HCT116 (cell line): ENCODE measurements at regions not wholly inside any gene's neighbourhood (a gene's known extent, or its start where the extent isn't known, plus 50 kb on each side); places are given as distances from the start of the nearest gene placed in this dataset.

ENCODE experiments used
- ATAC-seq: fragments of 200-7000 bp; cut with Tn5 transposase; 2 replicates; pipeline ENCODE4 v1.9.1; 2020; ENCODE audit warnings: mild to moderate bottlenecking, moderate library complexity
- BruUV-seq: library from RNA; stranded (reverse); fragments of 400-500 nt; replicated peaks from 2 replicates; lab custom pipeline; 2021; lab: Mats Ljungman, UMichigan
- CTCF ChIA-PET: fragments of 300-600 bp; sonication (Branson Sonifier 250); formaldehyde crosslinking; loops from one replicate; lab custom pipeline; 2021; ENCODE audit warnings: antibody characterized with exemption; lab: Charles Lee
- POLR2A ChIA-PET: fragments of 300-600, 350-600 bp; sonication (Branson Sonifier 250); formaldehyde crosslinking; loops from one replicate; lab custom pipeline; 2021; ENCODE audit warnings: antibody characterized with exemption; lab: Charles Lee
- RAD21 ChIA-PET, 2 experiments: fragments of 300-600 bp; sonication (Branson Sonifier 250); formaldehyde crosslinking; loops; one replicate each; lab custom pipeline; 2023; ENCODE audit warnings: low total read pairs in 2 of 2; ENCODE audit not compliant: uncharacterized antibody in 2 of 2, unreplicated experiment in 2 of 2, low non-redundant PET in 1 of 2; lab: Charles Lee
- DNase-seq: peaks from one replicate; pipeline ENCODE4 v3.0.0-alpha.2; 2010; ENCODE audit warnings: low read depth, low spot score
- H2AFZ ChIP-seq: fragments of 200-600 bp; shearing (Covaris generic), sonication (generic); 2 replicates; pipeline ENCODE4 v1.6.1; 2017; ENCODE audit warnings: low read depth, mixed run types, mixed read lengths, antibody characterized with exemption, low read length; ENCODE audit not compliant: poor library complexity, severe bottlenecking
- H3K27ac ChIP-seq: 2 replicates; pipeline ENCODE4 v1.5.1; 2012; ENCODE audit warnings: low read depth, low read length
- H3K27me3 ChIP-seq: fragments of 200-600 bp; sonication (generic); 2 replicates; pipeline ENCODE4 v1.6.1; 2016; ENCODE audit warnings: mixed run types, low read length, mixed read lengths; ENCODE audit not compliant: insufficient read depth
- H3K36me3 ChIP-seq, 2 experiments: fragments of 200-500 bp in 1 of 2; fragments of 200-600 bp in 1 of 2; sonication (Bioruptor generic) in 1 of 2; sonication (generic) in 1 of 2; 2 replicates each; pipeline versions ENCODE4 v1.5.1 to v1.6.1; 2014 to 2016; ENCODE audit warnings: low read length in 2 of 2, inconsistent platforms in 1 of 2, mixed read lengths in 1 of 2, mixed run types in 1 of 2; ENCODE audit not compliant: insufficient read depth in 2 of 2, control insufficient read depth in 1 of 2
- H3K4me1 ChIP-seq, 2 experiments: fragments of 200-600 bp in 1 of 2; sonication (generic) in 1 of 2; 2 replicates each; pipeline versions ENCODE4 v1.5.1 to v1.6.1; 2012 to 2017; ENCODE audit warnings: low read length in 2 of 2, inconsistent platforms in 1 of 2, mild to moderate bottlenecking in 1 of 2, mixed read lengths in 1 of 2, mixed run types in 1 of 2, moderate library complexity in 1 of 2; ENCODE audit not compliant: insufficient read depth in 2 of 2, control insufficient read depth in 1 of 2
- H3K4me2 ChIP-seq: fragments of 200-600 bp; sonication (generic); 2 replicates; pipeline ENCODE4 v1.6.1; 2017; ENCODE audit warnings: mixed run types, low read length, mixed read lengths
- H3K4me3 ChIP-seq, 2 experiments: fragments of 200-600 bp in 1 of 2; sonication (generic) in 1 of 2; replicated peaks in 1 of 2; 2 replicates each; pipeline ENCODE4 v1.5.1; 2011 to 2016; ENCODE audit warnings: low read length in 2 of 2, control low read depth in 1 of 2, low read depth in 1 of 2, mild to moderate bottlenecking in 1 of 2, mixed read lengths in 1 of 2, mixed run types in 1 of 2
- H3K79me2 ChIP-seq: fragments of 200-600 bp; sonication (generic); 2 replicates; pipeline ENCODE4 v1.6.1; 2017; ENCODE audit warnings: mild to moderate bottlenecking, mixed run types, low read length, moderate library complexity, mixed read lengths; ENCODE audit not compliant: insufficient read depth
- H3K9ac ChIP-seq: fragments of 200-600 bp; sonication (generic); 2 replicates; pipeline ENCODE4 v1.6.1; 2016; ENCODE audit warnings: low read length, mixed read lengths
- H3K9me2 ChIP-seq: fragments of 200-600 bp; sonication (generic), shearing (Covaris generic); 2 replicates; pipeline ENCODE4 v1.6.1; 2017; ENCODE audit warnings: mixed run types, mild to moderate bottlenecking, moderate library complexity; ENCODE audit not compliant: insufficient read depth
- H3K9me3 ChIP-seq, 2 experiments: fragments of 200-500 bp in 1 of 2; fragments of 200-600 bp in 1 of 2; sonication (Bioruptor generic) in 1 of 2; sonication (generic) in 1 of 2; 2 replicates each; pipeline ENCODE4 v1.6.1; 2014 to 2017; ENCODE audit warnings: low read length in 2 of 2, mixed read lengths in 2 of 2, inconsistent platforms in 1 of 2, low read depth in 1 of 2, mild to moderate bottlenecking in 1 of 2, mixed run types in 1 of 2, moderate library complexity in 1 of 2; ENCODE audit not compliant: control insufficient read depth in 1 of 2, insufficient read depth in 1 of 2
- H4K20me1 ChIP-seq: fragments of 200-600 bp; sonication (generic), shearing (Covaris generic); 2 replicates; pipeline ENCODE4 v1.6.1; 2017; ENCODE audit warnings: mixed run types, mild to moderate bottlenecking, moderate library complexity; ENCODE audit not compliant: insufficient read depth
- ATF3 ChIP-seq: IDR thresholded peaks from 2 replicates; pipeline ENCODE4 v1.6.1; 2012
- CBX3 ChIP-seq: IDR thresholded peaks from 2 replicates; pipeline ENCODE4 v1.6.1; 2012; ENCODE audit warnings: low read depth
- CEBPB ChIP-seq: IDR thresholded peaks from 2 replicates; pipeline ENCODE4 v1.6.1; 2012; ENCODE audit warnings: low read depth
- EGR1 ChIP-seq: IDR thresholded peaks from 2 replicates; pipeline ENCODE4 v1.6.1; 2012; ENCODE audit warnings: low read depth
- ELF1 ChIP-seq: IDR thresholded peaks from 2 replicates; pipeline ENCODE4 v1.6.1; 2012; ENCODE audit warnings: low read depth, borderline replicate concordance
- EZH2phosphoT487 ChIP-seq: fragments of 200-600 bp; IDR thresholded peaks from 2 replicates; pipeline ENCODE4 v1.6.1; 2018; ENCODE audit warnings: antibody characterized with exemption, borderline replicate concordance
- FOSL1 ChIP-seq: IDR thresholded peaks from 2 replicates; pipeline ENCODE4 v1.6.1; 2012; ENCODE audit warnings: low read depth
- JUND ChIP-seq: IDR thresholded peaks from 2 replicates; pipeline ENCODE4 v1.6.1; 2012
- POLR2A ChIP-seq: IDR thresholded peaks from 2 replicates; pipeline ENCODE4 v1.7.0; 2011; ENCODE audit warnings: borderline replicate concordance; ENCODE audit not compliant: insufficient read depth, insufficient read length; ENCODE audit errors: extremely low read depth
- POLR2AphosphoS5 ChIP-seq: IDR thresholded peaks from 2 replicates; pipeline ENCODE4 v1.6.1; 2011; ENCODE audit warnings: mild to moderate bottlenecking, low read depth, low read length, moderate library complexity
- RAD21 ChIP-seq: IDR thresholded peaks from 2 replicates; pipeline ENCODE4 v1.6.1; 2012; ENCODE audit warnings: low read depth, mild to moderate bottlenecking
- SIN3A ChIP-seq: IDR thresholded peaks from 2 replicates; pipeline ENCODE4 v1.6.1; 2012; ENCODE audit warnings: low read depth
- SRF ChIP-seq: IDR thresholded peaks from 2 replicates; pipeline ENCODE4 v1.6.1; 2012; ENCODE audit warnings: low read depth
- YY1 ChIP-seq: IDR thresholded peaks from 2 replicates; pipeline ENCODE4 v1.6.1; 2011; ENCODE audit warnings: low read length, low read depth, moderate library complexity, mild to moderate bottlenecking; ENCODE audit not compliant: insufficient replicate concordance; ENCODE audit errors: extremely low read depth
- ZBTB33 ChIP-seq: IDR thresholded peaks from 2 replicates; pipeline ENCODE4 v1.6.1; 2011; ENCODE audit warnings: mild to moderate bottlenecking, low read length, moderate library complexity; ENCODE audit not compliant: insufficient replicate concordance; ENCODE audit errors: extremely low read depth
- ZNF274 ChIP-seq: fragments of 200-500 bp; sonication (Bioruptor generic); IDR thresholded peaks from 2 replicates; pipeline ENCODE4 v1.6.1; 2014; ENCODE audit warnings: mild to moderate bottlenecking, low read depth, low read length, inconsistent platforms
- intact Hi-C: fragments of 100-400 bp; cut with micrococcal nuclease; formaldehyde crosslinking; loops from 2 replicates; pipeline ENCODE4 v1.10.0; 2022
- TF ChIP-seq, protein P1 (sequence below), 3 experiments: fragments of 200-600 bp in 1 of 3; sonication (generic) in 1 of 3; IDR thresholded peaks in 2 of 3; conservative IDR thresholded peaks in 1 of 3; 2 replicates each; pipeline ENCODE4 v1.5.1; 2012 to 2017; ENCODE audit warnings: low read depth in 2 of 3, low read length in 2 of 3, antibody characterized with exemption in 1 of 3, borderline replicate concordance in 1 of 3, control low read depth in 1 of 3, mild to moderate bottlenecking in 1 of 3, mixed read lengths in 1 of 3, mixed run types in 1 of 3, moderate library complexity in 1 of 3; ENCODE audit not compliant: insufficient read depth in 1 of 3
- TF ChIP-seq, protein P2 (sequence below): IDR thresholded peaks from 2 replicates; pipeline ENCODE4 v1.6.1; 2012

DNA sequence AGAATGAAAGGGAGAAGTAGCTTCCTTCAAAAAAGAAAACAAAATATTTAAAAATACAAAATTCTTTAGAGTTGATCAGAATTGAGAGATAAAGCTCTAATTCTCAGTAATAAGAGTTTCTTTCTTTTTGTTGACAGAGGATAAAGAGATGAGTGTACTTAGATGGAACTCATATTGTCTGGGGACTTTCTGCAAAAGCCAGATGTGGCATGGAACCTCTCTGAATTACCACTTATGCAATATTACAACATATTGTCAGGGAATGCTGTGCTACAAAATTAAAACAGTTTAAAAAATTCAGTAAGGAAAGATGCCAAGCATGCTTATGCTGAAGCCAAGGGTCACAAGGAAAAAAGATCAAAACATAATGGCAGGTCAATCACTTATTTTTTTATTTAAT lies 386.6 kb upstream of the LRATD1 start:
- intact Hi-C loops = no loop called here
- DNase-seq (no peak), ATAC-seq (no peak)
- no peak overlapping the region for H3K4me2 ChIP-seq
- POLR2A ChIA-PET = no interaction called here
- H3K4me3 ChIP-seq = no peak overlapping the region
- no peaks in the 10 kb centered on the region for H3K27me3 ChIP-seq
- H3K4me1 ChIP-seq = no peaks in the 10 kb centered on the region
- H2AFZ ChIP-seq = no peak overlapping the region
- H3K36me3 ChIP-seq = no peaks in the 10 kb centered on the region
- no peak overlapping the region for H3K27ac ChIP-seq
- no TSS peak for BruUV-seq
- peaks cover 8 to 19% of the 10 kb centered on the region in 2 experiments; a peak in 3 of 4 replicates for H3K9me3 ChIP-seq
- no peaks in the 10 kb centered on the region for H3K9me2 ChIP-seq
- H4K20me1 ChIP-seq = no peaks in the 10 kb centered on the region
- no peak overlapping the region for H3K9ac ChIP-seq
- TF ChIP-seq POLR2AphosphoS5 = no peak
- TF ChIP-seq SIN3A = no peak
- CTCF ChIA-PET = no interaction called here
- no peaks in the 10 kb centered on the region for H3K79me2 ChIP-seq
- RAD21 ChIA-PET = no interaction called here

DNA sequence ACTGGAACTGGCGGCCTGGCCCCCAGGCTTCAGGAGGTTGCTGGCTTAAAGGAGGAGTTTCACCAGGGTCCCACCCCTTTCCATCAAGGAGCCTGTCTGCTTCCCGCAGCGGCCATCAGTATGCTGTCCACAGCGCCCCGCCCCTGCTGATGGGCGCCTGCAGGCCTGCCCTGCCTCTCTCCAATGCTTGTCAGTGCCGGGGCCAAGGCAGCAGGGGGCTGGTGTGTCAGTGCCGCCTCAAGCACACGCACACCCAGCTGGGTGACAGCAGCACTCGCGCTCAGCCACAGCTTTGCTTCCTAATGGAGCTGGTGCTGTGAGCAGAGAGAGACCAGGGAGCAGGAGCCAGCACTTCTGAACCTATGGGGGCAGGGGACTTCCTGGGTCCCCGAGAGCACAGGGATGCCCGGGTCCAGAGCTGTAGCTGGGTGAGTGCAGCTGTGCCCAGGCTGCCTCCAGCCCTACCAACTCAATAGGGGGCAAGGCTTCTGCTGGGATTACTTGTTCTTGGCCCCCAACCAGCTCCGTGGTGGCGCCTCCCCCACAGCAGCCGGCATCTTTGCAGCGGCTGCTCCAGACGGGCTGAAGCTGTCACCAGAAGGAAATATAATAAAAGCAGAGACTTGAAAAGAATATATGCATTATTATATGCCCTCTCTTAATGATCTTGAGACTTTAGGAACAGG lies 377.2 kb upstream of the LRATD1 start:
- Histone ChIP-seq H3K4me1 (no peaks in the 10 kb centered on the region), H3K36me3 (no peaks in the 10 kb centered on the region), H3K4me2 (no peak overlapping the region), H3K27me3 (no peaks in the 10 kb centered on the region), H3K27ac (no peak overlapping the region), H3K9me3 (peaks cover 8 to 13% of the 10 kb centered on the region in 2 experiments; a peak in 2 of 4 replicates), H3K9ac (no peak overlapping the region), H4K20me1 (no peaks in the 10 kb centered on the region), H3K9me2 (no peaks in the 10 kb centered on the region), H3K4me3 (no peak overlapping the region), H2AFZ (no peak overlapping the region), H3K79me2 (no peaks in the 10 kb centered on the region)
- RAD21 ChIA-PET = no interaction called here
- no peak for DNase-seq
- POLR2A ChIA-PET = no interaction called here
- intact Hi-C loops = no loop called here
- CTCF ChIA-PET = no interaction called here
- no peak for ATAC-seq
- no TSS peak for BruUV-seq
- TF ChIP-seq CEBPB (no peak), POLR2AphosphoS5 (no peak), FOSL1 (no peak), CBX3 (no peak), ZNF274 (no peak), EZH2phosphoT487 (no peak), ATF3 (no peak), YY1 (no peak), POLR2A (no peak), ZBTB33 (no peak), SRF (no peak), JUND (no peak), EGR1 (no peak), ELF1 (no peak), RAD21 (no peak)
- TF ChIP-seq, protein P1, sequence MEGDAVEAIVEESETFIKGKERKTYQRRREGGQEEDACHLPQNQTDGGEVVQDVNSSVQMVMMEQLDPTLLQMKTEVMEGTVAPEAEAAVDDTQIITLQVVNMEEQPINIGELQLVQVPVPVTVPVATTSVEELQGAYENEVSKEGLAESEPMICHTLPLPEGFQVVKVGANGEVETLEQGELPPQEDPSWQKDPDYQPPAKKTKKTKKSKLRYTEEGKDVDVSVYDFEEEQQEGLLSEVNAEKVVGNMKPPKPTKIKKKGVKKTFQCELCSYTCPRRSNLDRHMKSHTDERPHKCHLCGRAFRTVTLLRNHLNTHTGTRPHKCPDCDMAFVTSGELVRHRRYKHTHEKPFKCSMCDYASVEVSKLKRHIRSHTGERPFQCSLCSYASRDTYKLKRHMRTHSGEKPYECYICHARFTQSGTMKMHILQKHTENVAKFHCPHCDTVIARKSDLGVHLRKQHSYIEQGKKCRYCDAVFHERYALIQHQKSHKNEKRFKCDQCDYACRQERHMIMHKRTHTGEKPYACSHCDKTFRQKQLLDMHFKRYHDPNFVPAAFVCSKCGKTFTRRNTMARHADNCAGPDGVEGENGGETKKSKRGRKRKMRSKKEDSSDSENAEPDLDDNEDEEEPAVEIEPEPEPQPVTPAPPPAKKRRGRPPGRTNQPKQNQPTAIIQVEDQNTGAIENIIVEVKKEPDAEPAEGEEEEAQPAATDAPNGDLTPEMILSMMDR (IDR thresholded peaks at IDR 0.05 in 2 of 3, conservative IDR thresholded peaks at IDR 0.05 in 1 of 3; ENCODE audit: borderline replicate concordance in 1 of 3, insufficient read depth in 1 of 3, low read depth in 2 of 3, low read length in 2 of 3) = no peak
- TF ChIP-seq, protein P2, sequence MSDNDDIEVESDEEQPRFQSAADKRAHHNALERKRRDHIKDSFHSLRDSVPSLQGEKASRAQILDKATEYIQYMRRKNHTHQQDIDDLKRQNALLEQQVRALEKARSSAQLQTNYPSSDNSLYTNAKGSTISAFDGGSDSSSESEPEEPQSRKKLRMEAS = no peak
